NCI-H345 treated with DMSO at 0.1 percent for 48 hours (cell line): ENCODE measurements at regions not wholly inside any gene's neighbourhood (a gene's known extent, or its start where the extent isn't known, plus 50 kb on each side); places are given as distances from the start of the nearest gene placed in this dataset.

Experiments
- DNase-seq: peaks from one replicate; lab custom pipeline; 2025; ENCODE audit not compliant: unreplicated experiment; lab: John Stamatoyannopoulos, UW

GRCh38 chr6:119479860-119480655, 130.5 kb upstream of the MAN1A1 start:
- DNase-seq = no peak

GRCh38 chr6:119476554-119476953, 127.0 kb upstream of the MAN1A1 start:
- DNase-seq = no peak

GRCh38 chr6:119476024-119476423, 126.5 kb upstream of the MAN1A1 start:
- no peak for DNase-seq

GRCh38 chr6:119470893-119471542, 121.5 kb upstream of the MAN1A1 start:
- no peak for DNase-seq

GRCh38 chr6:119467488-119468081, 118.0 kb upstream of the MAN1A1 start:
- DNase-seq = no peak

- no peak for DNase-seq
Measured at GRCh38 chr6:119466226-119466625, 116.7 kb upstream of the MAN1A1 start.

- DNase-seq = no peak
Measured at GRCh38 chr6:119463081-119463626, 113.6 kb upstream of the MAN1A1 start.

GRCh38 chr6:119461187-119461586, 111.6 kb upstream of the MAN1A1 start:
- no peak for DNase-seq

GRCh38 chr6:119459207-119459974, 109.8 kb upstream of the MAN1A1 start:
- no peak for DNase-seq

- no peak for DNase-seq
Measured at GRCh38 chr6:119454714-119455113, 105.2 kb upstream of the MAN1A1 start.

- no peak for DNase-seq
Measured at GRCh38 chr6:119453242-119454200, 104.0 kb upstream of the MAN1A1 start.

- no peak for DNase-seq
Measured at GRCh38 chr6:119449331-119450156, 100.0 kb upstream of the MAN1A1 start.

GRCh38 chr6:119447921-119448320, 98.4 kb upstream of the MAN1A1 start:
- DNase-seq = no peak

- DNase-seq = no peak
Measured at GRCh38 chr6:119446609-119447008, 97.0 kb upstream of the MAN1A1 start.

- DNase-seq = no peak
Measured at GRCh38 chr6:119446115-119446554, 96.6 kb upstream of the MAN1A1 start.

GRCh38 chr6:119445666-119446065, 96.1 kb upstream of the MAN1A1 start:
- no peak for DNase-seq

- DNase-seq = no peak
Measured at GRCh38 chr6:119444642-119445557, 95.3 kb upstream of the MAN1A1 start.
